ENCODE measurements at regions not wholly inside any gene's neighbourhood (a gene's known extent, or its start where the extent isn't known, plus 50 kb on each side); places are given as distances from the start of the nearest gene placed in this dataset.
A peak's percentile ranks its signal among the peaks of the same experiment; 100 is the strongest.

- peak; percentile 3 to 21 for DNase-seq
Measured at GRCh38 chr2:152861349-152861942, 143.0 kb downstream of the ARL6IP6 start.

GRCh38 chr2:152858594-152859265 is 140.3 kb downstream of the ARL6IP6 start:
- DNase-seq = no peak

GRCh38 chr2:152846697-152847470 is 128.5 kb downstream of the ARL6IP6 start:
- DNase-seq = no peak

GRCh38 chr2:152835674-152836073 is 117.3 kb downstream of the ARL6IP6 start:
- no peak for DNase-seq

GRCh38 chr2:152827944-152828343 is 109.5 kb downstream of the ARL6IP6 start:
- DNase-seq = no peak

- DNase-seq = peak in 1 of 2 experiments; percentile 21
Measured at GRCh38 chr2:152826581-152827279, 108.3 kb downstream of the ARL6IP6 start.

GRCh38 chr2:152825834-152826233 is 107.4 kb downstream of the ARL6IP6 start:
- DNase-seq = no peak

- DNase-seq = no peak
Measured at GRCh38 chr2:152823905-152824304, 105.5 kb downstream of the ARL6IP6 start.

- DNase-seq = no peak
Measured at GRCh38 chr2:152822676-152823075, 104.3 kb downstream of the ARL6IP6 start.

- no peak for DNase-seq
Measured at GRCh38 chr2:152820048-152820447, 101.6 kb downstream of the ARL6IP6 start.

GRCh38 chr2:152815634-152816257 is 97.3 kb downstream of the ARL6IP6 start:
- no peak for DNase-seq

- no peak for DNase-seq
Measured at GRCh38 chr2:152814475-152815030, 96.1 kb downstream of the ARL6IP6 start.

GRCh38 chr2:152813351-152813750 is 94.9 kb downstream of the ARL6IP6 start:
- DNase-seq = no peak

All from NCI-H2081 (cell line).